HL-60 (cell line): ENCODE measurements at regions not wholly inside any gene's neighbourhood (a gene's known extent, or its start where the extent isn't known, plus 50 kb on each side); places are given as distances from the start of the nearest gene placed in this dataset.

ENCODE experiments used
- DNase-seq, 2 experiments: peaks; one replicate each; pipeline ENCODE4 v3.0.0-alpha.2; 2010 to 2020; ENCODE audit warnings: low read depth in 1 of 2, low spot score in 1 of 2
- H3K27ac ChIP-seq: fragments of 250-450 bp; sonication (Bioruptor Pico); replicated peaks from 2 replicates; pipeline ENCODE4 v1.5.1; 2020; ENCODE audit warnings: mild to moderate bottlenecking, moderate library complexity
- H3K27me3 ChIP-seq: fragments of 250-450 bp; sonication (Bioruptor Pico); 2 replicates; pipeline ENCODE4 v1.5.1; 2021; ENCODE audit warnings: mild to moderate bottlenecking, moderate library complexity; ENCODE audit not compliant: insufficient read depth, poor library complexity, severe bottlenecking
- H3K4me3 ChIP-seq: replicated peaks from 2 replicates; pipeline ENCODE4 v1.5.1; 2011; ENCODE audit warnings: mild to moderate bottlenecking, control low read depth, low read length; ENCODE audit not compliant: insufficient read depth
- CTCF ChIP-seq: IDR thresholded peaks from one replicate; pipeline ENCODE4 v1.5.1; 2011; ENCODE audit warnings: low read length, control low read depth, inconsistent platforms; ENCODE audit not compliant: insufficient read depth
- GABPA ChIP-seq: IDR thresholded peaks from 2 replicates; pipeline ENCODE4 v1.6.1; 2012; ENCODE audit warnings: low read depth
- POLR2AphosphoS5 ChIP-seq: IDR thresholded peaks from 2 replicates; pipeline ENCODE4 v1.6.1; 2012; ENCODE audit warnings: low read depth
- REST ChIP-seq: IDR thresholded peaks from 2 replicates; pipeline ENCODE4 v1.6.1; 2012; ENCODE audit warnings: low read depth; ENCODE audit not compliant: insufficient replicate concordance
- SPI1 ChIP-seq: IDR thresholded peaks from 2 replicates; pipeline ENCODE4 v1.6.1; 2012; ENCODE audit warnings: low read depth, mild to moderate bottlenecking, borderline replicate concordance

DNA sequence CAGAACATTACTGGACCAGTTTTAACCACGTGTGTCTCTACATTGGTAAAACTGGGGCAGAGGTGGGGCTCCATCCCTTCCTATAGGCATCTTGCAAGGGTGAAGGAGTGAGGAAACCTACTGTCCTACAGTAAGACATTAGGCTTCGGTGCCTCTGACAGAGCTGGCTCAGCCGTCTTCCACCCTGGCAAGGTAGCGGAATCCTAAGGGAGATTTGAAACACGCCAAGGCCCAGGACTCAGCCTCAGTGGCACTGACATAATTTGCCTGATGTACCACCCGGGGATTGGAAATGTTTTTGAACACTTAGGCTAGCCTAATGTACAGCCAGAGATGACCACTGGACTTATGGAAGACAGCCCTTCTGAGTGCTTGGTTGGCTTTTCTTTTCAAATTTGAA, 329.7 kb upstream of the IRX1 start:
- H3K27ac ChIP-seq: no peak overlapping the region
- TF ChIP-seq GABPA (no peak), CTCF (no peak), POLR2AphosphoS5 (no peak), REST (no peak), SPI1 (no peak)
- no peaks in the 10 kb centered on the region for H3K27me3 ChIP-seq
- no peak overlapping the region for H3K4me3 ChIP-seq
- no peak for DNase-seq

DNA sequence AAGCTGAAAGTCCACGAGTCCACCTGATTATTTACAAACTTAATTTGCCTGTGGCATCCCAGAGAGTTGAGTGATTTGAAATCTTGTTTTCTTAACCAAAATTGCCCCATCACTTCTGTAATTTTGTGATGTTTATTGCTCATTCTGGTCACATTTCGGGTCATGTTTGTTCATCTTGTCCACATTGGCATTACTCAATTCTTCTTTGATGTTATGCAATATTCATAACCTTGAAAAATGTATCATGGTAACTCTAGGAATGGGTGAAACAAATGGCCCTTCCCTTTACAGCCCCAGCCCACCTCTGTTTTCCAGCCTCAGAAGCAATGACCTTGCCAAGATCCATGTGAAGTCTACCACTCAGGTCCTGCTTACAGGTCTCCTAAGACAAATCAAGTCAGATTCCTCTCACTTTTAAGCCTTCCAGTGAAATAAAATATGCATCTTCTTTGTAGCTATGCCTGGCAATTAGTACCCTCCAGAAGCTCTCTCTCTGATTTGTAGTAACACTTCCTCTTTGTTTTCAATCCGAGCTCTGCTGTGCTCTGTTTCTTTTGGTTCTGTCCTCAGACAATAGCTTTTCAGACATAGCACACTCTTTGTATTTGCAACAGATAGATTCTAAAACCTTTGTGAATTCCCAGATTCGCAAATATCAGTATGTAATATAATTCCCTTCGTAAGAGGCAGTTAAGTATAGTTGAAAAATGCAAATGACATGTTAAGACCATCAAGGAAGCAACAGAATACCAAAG, 330.3 kb upstream of the IRX1 start:
- Histone ChIP-seq H3K27ac (no peak overlapping the region), H3K27me3 (no peaks in the 10 kb centered on the region), H3K4me3 (no peak overlapping the region)
- TF ChIP-seq REST (no peak), GABPA (no peak), SPI1 (no peak), CTCF (no peak), POLR2AphosphoS5 (no peak)
- DNase-seq: no peak

DNA sequence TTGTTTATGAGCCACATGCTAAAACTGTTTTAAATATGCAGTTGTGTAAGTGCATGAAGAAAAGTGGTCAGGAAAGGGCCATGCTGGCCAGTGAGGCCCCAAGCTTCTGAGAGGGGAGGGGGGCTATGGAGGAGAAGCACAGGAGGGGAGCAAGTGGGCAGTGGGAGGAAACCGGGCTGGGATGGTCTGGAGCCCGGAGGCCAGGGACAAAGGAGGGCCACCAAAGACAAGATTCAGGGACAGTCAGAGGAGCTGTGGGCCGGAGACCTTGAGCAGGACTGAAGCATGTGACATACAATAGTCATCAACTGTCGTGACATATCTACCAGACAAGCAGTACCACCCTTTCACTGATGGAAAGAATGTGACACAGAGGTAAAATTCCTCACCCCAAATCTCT, 333.2 kb upstream of the IRX1 start:
- no peak overlapping the region for H3K27ac ChIP-seq
- DNase-seq: no peak
- H3K4me3 ChIP-seq: no peak overlapping the region
- H3K27me3 ChIP-seq: no peaks in the 10 kb centered on the region
- TF ChIP-seq REST (no peak), POLR2AphosphoS5 (no peak), GABPA (no peak)

DNA sequence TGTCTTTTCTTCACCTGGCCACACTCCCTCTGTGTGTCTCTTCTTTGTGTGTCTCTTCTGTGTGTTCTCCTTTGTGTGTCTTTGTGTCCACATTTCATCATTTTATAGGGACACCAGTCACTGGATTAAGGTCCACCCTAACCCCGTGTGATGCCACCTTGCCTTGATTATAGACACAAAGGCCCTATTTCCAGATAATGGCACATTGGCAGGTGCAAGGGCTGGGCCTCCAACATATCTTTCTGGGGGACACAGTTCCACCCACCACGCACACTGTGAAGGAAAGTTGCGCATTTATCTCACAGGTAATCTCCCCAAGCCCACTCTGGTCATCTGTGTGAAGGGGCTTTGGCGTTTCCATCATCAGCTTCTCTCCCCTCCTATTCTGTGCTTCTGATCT, 334.6 kb upstream of the IRX1 start:
- DNase-seq: no peak
- TF ChIP-seq REST: no peak
- no peak for TF ChIP-seq CTCF
- TF ChIP-seq GABPA: no peak
- no peak for TF ChIP-seq POLR2AphosphoS5
- no peak for TF ChIP-seq SPI1
- no peaks in the 10 kb centered on the region for H3K27me3 ChIP-seq
- H3K27ac ChIP-seq: no peak overlapping the region
- no peak overlapping the region for H3K4me3 ChIP-seq
